K562 (cell line): ENCODE measurements at regions not wholly inside any gene's neighbourhood (a gene's known extent, or its start where the extent isn't known, plus 50 kb on each side); places are given as distances from the start of the nearest gene placed in this dataset.

Source experiments
- ATAC-seq: fragments of 200-7000 bp; cut with Tn5 transposase; 3 replicates; pipeline ENCODE4 v1.9.1; 2020; ENCODE audit warnings: moderate library complexity
- BruUV-seq: library from RNA; stranded (reverse); fragments of 400-500 nt; replicated peaks from 2 replicates; lab custom pipeline; 2021; lab: Mats Ljungman, UMichigan
- CTCF ChIA-PET: fragments of 300-600 bp; formaldehyde crosslinking; extraction: SDS; loops from one replicate; lab custom pipeline; 2021; ENCODE audit warnings: low intra/inter-chr PET ratio; lab: Yijun Ruan, JAX
- POLR2A ChIA-PET: fragments of 300-600, 350-650 bp; sonication (Branson Sonifier 250); formaldehyde crosslinking; extraction: SDS; loops from one replicate; lab custom pipeline; 2021; ENCODE audit warnings: antibody characterized with exemption, inconsistent platforms; lab: Yijun Ruan, JAX
- DNase-seq, 4 experiments: peaks; one replicate each; pipeline versions ENCODE4 v3.0.0 to v3.0.0-alpha.2; 2011 to 2018; ENCODE audit warnings: low spot score in 3 of 4, mixed read lengths in 3 of 4; ENCODE audit errors: extremely low read depth in 1 of 4
- FAIRE-seq: peaks from 2 replicates; lab custom pipeline; 2011; peaks lifted over from hg19 to GRCh38; lab: Jason Lieb, UNC
- H2AFZ ChIP-seq: 2 replicates; pipeline ENCODE4 v1.6.0; 2011; ENCODE audit warnings: low read depth, low read length, control low read depth, inconsistent platforms
- H3K27ac ChIP-seq: fragments of 200-600 bp; 3 replicates; pipeline ENCODE4 v1.8.0; 2011; ENCODE audit warnings: low read depth, mild to moderate bottlenecking, control low read depth, inconsistent platforms, low read length, moderate library complexity, mixed read lengths; ENCODE audit errors: extremely low read depth
- H3K27me3 ChIP-seq, 2 experiments: fragments of 300-600 bp in 1 of 2; 2 replicates in 1 of 2; 3 replicates in 1 of 2; pipeline versions ENCODE4 v1.6.0 to v1.8.0; 2011; ENCODE audit warnings: inconsistent platforms in 2 of 2, low read length in 2 of 2, mild to moderate bottlenecking in 1 of 2, mixed read lengths in 1 of 2, moderate library complexity in 1 of 2; ENCODE audit not compliant: control insufficient read depth in 2 of 2, insufficient read depth in 2 of 2
- H3K36me3 ChIP-seq: fragments of 300-600 bp; 3 replicates; pipeline ENCODE4 v1.8.0; 2011; ENCODE audit warnings: mild to moderate bottlenecking, low read length, inconsistent platforms; ENCODE audit not compliant: control insufficient read depth, insufficient read depth
- H3K4me1 ChIP-seq, 2 experiments: fragments of 200-600 bp in 1 of 2; replicated peaks in 1 of 2; 2 replicates in 1 of 2; 3 replicates in 1 of 2; pipeline versions ENCODE4 v1.5.1 to v1.8.0; 2011; ENCODE audit warnings: inconsistent platforms in 2 of 2, low read length in 2 of 2, mild to moderate bottlenecking in 1 of 2, mixed read lengths in 1 of 2, moderate library complexity in 1 of 2; ENCODE audit not compliant: control insufficient read depth in 2 of 2, insufficient read depth in 2 of 2
- H3K4me2 ChIP-seq: 2 replicates; pipeline ENCODE4 v1.6.1; 2011; ENCODE audit warnings: low read length, control low read depth, inconsistent platforms, mixed read lengths; ENCODE audit not compliant: insufficient read depth
- H3K4me3 ChIP-seq: fragments of 200-600 bp; sonication (generic), shearing (Covaris generic); 2 replicates; pipeline ENCODE4 v1.5.1; 2016; ENCODE audit warnings: control low read depth, inconsistent platforms
- H3K79me2 ChIP-seq: fragments of 200-600 bp; 3 replicates; pipeline ENCODE4 v1.8.0; 2011; ENCODE audit warnings: low read length, inconsistent platforms; ENCODE audit not compliant: control insufficient read depth, insufficient read depth
- H3K9ac ChIP-seq, 2 experiments: 2 replicates each; pipeline versions ENCODE4 v1.6.0 to v1.6.1; 2011; ENCODE audit warnings: low read depth in 2 of 2, low read length in 2 of 2, control low read depth in 1 of 2, inconsistent platforms in 1 of 2, mild to moderate bottlenecking in 1 of 2, mixed read lengths in 1 of 2; ENCODE audit not compliant: insufficient read depth in 1 of 2
- H3K9me1 ChIP-seq: one replicate; pipeline ENCODE4 v1.6.0; 2011; ENCODE audit warnings: inconsistent platforms, mild to moderate bottlenecking, low read length, moderate library complexity; ENCODE audit not compliant: control insufficient read depth, insufficient read depth
- H3K9me3 ChIP-seq: replicated peaks from 2 replicates; pipeline ENCODE4 v1.5.1; 2011; ENCODE audit warnings: low read depth, low read length, inconsistent platforms; ENCODE audit not compliant: control insufficient read depth, insufficient read depth
- H4K20me1 ChIP-seq: replicated peaks from 2 replicates; pipeline ENCODE4 v1.6.1; 2011; ENCODE audit warnings: low read length, inconsistent platforms, mixed read lengths; ENCODE audit not compliant: control insufficient read depth, insufficient read depth
- CREB3L1 ChIP-seq: fragments of 450-650 bp; IDR thresholded peaks from 2 replicates; pipeline ENCODE4 v1.6.1; 2014; ENCODE audit warnings: low read depth, mild to moderate bottlenecking, moderate library complexity, borderline replicate concordance
- HNRNPUL1 ChIP-seq: fragments of 200-400 bp; formaldehyde crosslinking; IDR thresholded peaks from 2 replicates; pipeline ENCODE4 v1.6.1; 2017; ENCODE audit warnings: low read length
- JUND ChIP-seq, 2 experiments: IDR thresholded peaks; 2 replicates in 1 of 2; 3 replicates in 1 of 2; pipeline ENCODE4 v1.6.1; 2011; ENCODE audit warnings: borderline replicate concordance in 2 of 2, low read depth in 2 of 2, low read length in 2 of 2, improper control_type of control experiment in 1 of 2, missing biosample characterization in 1 of 2, missing genetic modification characterization in 1 of 2, missing genetic modification reagents in 1 of 2
- NFRKB ChIP-seq: fragments of 450-650 bp; IDR thresholded peaks from 2 replicates; pipeline ENCODE4 v1.6.1; 2016; ENCODE audit warnings: low read depth
- RBM25 ChIP-seq: fragments of 200-400 bp; formaldehyde crosslinking; IDR thresholded peaks from 2 replicates; pipeline ENCODE4 v1.6.1; 2018; ENCODE audit warnings: low read length, low read depth, moderate library complexity; ENCODE audit not compliant: severe bottlenecking
- SOX6 ChIP-seq: fragments of 450-650 bp; IDR thresholded peaks from 2 replicates; pipeline ENCODE4 v1.6.1; 2014; ENCODE audit warnings: mild to moderate bottlenecking
- ZNF583 ChIP-seq: fragments of 250-450 bp; sonication (Bioruptor Pico); IDR thresholded peaks from 2 replicates; pipeline ENCODE4 v1.4.0; 2020
- WGBS: fragments of 100-300 bp; shearing (Covaris generic); methylation state at CpG from one replicate; pipeline ENCODE4 v1.1.6; 2016; ENCODE audit warnings: low coverage, mixed read lengths; ENCODE audit not compliant: insufficient coverage; ENCODE audit errors: missing lambda C conversion rate; 5-methylcytosine and 5-hydroxymethylcytosine counted together
- in situ Hi-C: fragments of 300-500 bp; cut with MboI; formaldehyde crosslinking; loops from 4 replicates; pipeline ENCODE4 v1.15.0; 2018; ENCODE audit warnings: inconsistent platforms, mixed read lengths
- intact Hi-C: fragments of 100-400 bp; cut with micrococcal nuclease; formaldehyde crosslinking; loops from 2 replicates; pipeline ENCODE4 v1.14.2; 2022
- TF ChIP-seq, protein P1 (sequence below): fragments of 250-450 bp; sonication (Bioruptor Pico); IDR thresholded peaks from 2 replicates; pipeline ENCODE4 v1.8.0; 2021; ENCODE audit warnings: mild to moderate bottlenecking, moderate library complexity

GRCh38 chr12:90790747-90791146 lies 164.2 kb downstream of the CCER1 start:
- Histone ChIP-seq H3K79me2 (no peaks in the 10 kb centered on the region), H4K20me1 (no peaks in the 10 kb centered on the region), H3K9ac (no peak overlapping the region), H3K4me3 (no peak overlapping the region), H3K4me2 (no peak overlapping the region), H3K27me3 (no peaks in the 10 kb centered on the region), H3K27ac (no peak overlapping the region), H3K36me3 (no peaks in the 10 kb centered on the region), H3K4me1 (no peaks in the 10 kb centered on the region), H3K9me1 (no peaks in the 10 kb centered on the region), H2AFZ (no peak overlapping the region), H3K9me3 (0 out of 2 replicates have a peak, but pooled peaks cover 2% of the 10 kb centered on the region)
- TF ChIP-seq ZNF583 (CRISPR knock-in tag), result no peak
- POLR2A ChIA-PET, result no interaction called here
- intact Hi-C loops (no loop called here), in situ Hi-C loops (no loop called here)
- DNase-seq, result no peak
- ATAC-seq, result no peak
- no TSS peak for BruUV-seq
- CTCF ChIA-PET, result no interaction called here
- no peak for FAIRE-seq
- 2% methylated on average over 4 of the region's 4 CpGs for WGBS

GRCh38 chr12:90773491-90773890 lies 181.5 kb downstream of the CCER1 start:
- Histone ChIP-seq H3K27me3 (no peaks in the 10 kb centered on the region), H3K36me3 (no peaks in the 10 kb centered on the region), H3K9me1 (no peaks in the 10 kb centered on the region), H3K27ac (no peak overlapping the region), H3K4me3 (no peak overlapping the region), H3K79me2 (no peaks in the 10 kb centered on the region), H3K4me2 (no peak overlapping the region), H3K9me3 (no peaks in the 10 kb centered on the region; the same call in 1 of the 2 replicates), H3K4me1 (no peaks in the 10 kb centered on the region), H4K20me1 (no peaks in the 10 kb centered on the region), H3K9ac (no peak overlapping the region), H2AFZ (no peak overlapping the region)
- ChIA-PET POLR2A (no interaction called here), CTCF (no interaction called here)
- WGBS, result 0% methylated on average over 1 of the region's 1 CpG
- no peak for FAIRE-seq
- TF ChIP-seq NFRKB (no peak), SOX6 (no peak), HNRNPUL1 (no peak), CREB3L1 (no peak), RBM25 (no peak), JUND (IDR thresholded peaks at IDR 0.05; ENCODE audit: borderline replicate concordance, low read depth, low read length) (no peak), JUND (tag; IDR thresholded peaks at IDR 0.05; ENCODE audit: borderline replicate concordance, low read depth, low read length) (no peak)
- TF ChIP-seq, protein P1, sequence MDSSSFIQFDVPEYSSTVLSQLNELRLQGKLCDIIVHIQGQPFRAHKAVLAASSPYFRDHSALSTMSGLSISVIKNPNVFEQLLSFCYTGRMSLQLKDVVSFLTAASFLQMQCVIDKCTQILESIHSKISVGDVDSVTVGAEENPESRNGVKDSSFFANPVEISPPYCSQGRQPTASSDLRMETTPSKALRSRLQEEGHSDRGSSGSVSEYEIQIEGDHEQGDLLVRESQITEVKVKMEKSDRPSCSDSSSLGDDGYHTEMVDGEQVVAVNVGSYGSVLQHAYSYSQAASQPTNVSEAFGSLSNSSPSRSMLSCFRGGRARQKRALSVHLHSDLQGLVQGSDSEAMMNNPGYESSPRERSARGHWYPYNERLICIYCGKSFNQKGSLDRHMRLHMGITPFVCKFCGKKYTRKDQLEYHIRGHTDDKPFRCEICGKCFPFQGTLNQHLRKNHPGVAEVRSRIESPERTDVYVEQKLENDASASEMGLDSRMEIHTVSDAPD (CRISPR knock-in tag), result no peak
- intact Hi-C loops (no loop called here), in situ Hi-C loops (no loop called here)
- ATAC-seq, result no peak
- no peak for DNase-seq
- no TSS peak for BruUV-seq
